HG02840 (cell line): ENCODE measurements at regions not wholly inside any gene's neighbourhood (a gene's known extent, or its start where the extent isn't known, plus 50 kb on each side); places are given as distances from the start of the nearest gene placed in this dataset.

Source experiments
- ATAC-seq: cut with Tn5 transposase; IDR thresholded peaks from one replicate; pipeline ENCODE4 v1.9.1; 2021; ENCODE audit warnings: mild to moderate bottlenecking, moderate library complexity, moderate number of reproducible peaks; ENCODE audit not compliant: unreplicated experiment, low FRiP score

GRCh38 chr5:143761663-143762062, 50.3 kb upstream of the HMHB1 start:
- no peak for ATAC-seq

DNA sequence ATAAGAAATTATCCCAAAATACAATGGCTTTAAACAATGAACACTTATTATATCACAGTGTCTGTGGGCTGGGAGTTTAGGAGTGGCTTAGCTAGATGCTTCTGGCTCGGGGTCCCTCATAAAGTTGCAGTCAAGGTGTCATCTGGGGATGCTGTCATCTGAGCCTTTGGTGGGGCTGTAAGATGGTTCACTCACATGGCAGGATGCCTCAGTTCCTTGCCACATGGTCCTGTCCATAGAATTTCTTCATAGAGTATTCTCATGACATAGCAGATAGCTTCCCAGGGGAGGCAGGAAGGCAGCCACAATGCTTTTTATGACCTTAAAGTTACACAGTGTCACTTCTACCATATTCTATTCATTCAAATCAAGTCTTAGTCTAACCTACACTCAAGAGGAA, 51.2 kb upstream of the HMHB1 start:
- ATAC-seq, result no peak

GRCh38 chr5:143760131-143760505, 51.8 kb upstream of the HMHB1 start:
- peak; percentile 49 for ATAC-seq

GRCh38 chr5:143759396-143760130, 52.4 kb upstream of the HMHB1 start:
- no peak for ATAC-seq

DNA sequence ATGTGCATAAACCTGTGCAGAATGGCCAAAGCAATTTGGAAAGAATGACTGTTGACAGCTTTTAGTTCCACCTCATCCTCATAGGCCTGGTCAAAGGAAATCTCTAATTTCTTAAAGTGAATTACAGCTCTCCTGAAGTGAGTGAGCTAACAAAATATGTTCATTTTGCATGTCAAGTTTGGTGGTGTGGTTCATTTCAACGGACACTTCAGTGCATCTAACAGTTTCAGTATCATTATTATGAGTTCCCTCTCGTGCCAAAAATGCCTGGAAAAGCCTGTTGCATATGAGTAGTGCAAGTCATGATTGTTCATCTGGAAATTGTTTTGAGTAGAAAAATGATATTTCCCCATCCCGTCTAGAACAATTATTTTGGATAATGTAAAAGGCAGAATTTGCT, 53.2 kb upstream of the HMHB1 start:
- ATAC-seq, result no peak

- no peak for ATAC-seq
Observed at GRCh38 chr5:143758015-143758414, 53.9 kb upstream of the HMHB1 start.

DNA sequence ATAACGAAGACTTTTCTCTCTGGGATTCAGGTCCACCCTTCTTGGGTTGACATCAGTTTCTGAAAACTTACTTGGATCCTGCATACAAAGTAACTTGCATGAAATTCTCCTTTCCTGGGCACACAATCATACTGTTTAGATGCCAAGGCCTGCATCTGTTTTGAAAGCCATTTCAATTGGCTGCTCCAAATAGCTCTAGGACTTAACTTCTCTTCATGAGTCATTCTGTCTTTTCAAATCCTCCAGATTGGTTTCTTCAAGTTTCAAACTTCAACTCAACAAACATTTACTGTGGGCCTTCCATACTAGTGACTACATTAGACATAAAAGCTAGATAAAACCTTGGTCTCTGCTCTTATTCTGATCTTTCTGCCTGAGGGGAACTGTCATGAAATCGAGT, 54.8 kb upstream of the HMHB1 start:
- no peak for ATAC-seq

- ATAC-seq, result no peak
Observed at GRCh38 chr5:143755966-143756365, 56.0 kb upstream of the HMHB1 start.

DNA sequence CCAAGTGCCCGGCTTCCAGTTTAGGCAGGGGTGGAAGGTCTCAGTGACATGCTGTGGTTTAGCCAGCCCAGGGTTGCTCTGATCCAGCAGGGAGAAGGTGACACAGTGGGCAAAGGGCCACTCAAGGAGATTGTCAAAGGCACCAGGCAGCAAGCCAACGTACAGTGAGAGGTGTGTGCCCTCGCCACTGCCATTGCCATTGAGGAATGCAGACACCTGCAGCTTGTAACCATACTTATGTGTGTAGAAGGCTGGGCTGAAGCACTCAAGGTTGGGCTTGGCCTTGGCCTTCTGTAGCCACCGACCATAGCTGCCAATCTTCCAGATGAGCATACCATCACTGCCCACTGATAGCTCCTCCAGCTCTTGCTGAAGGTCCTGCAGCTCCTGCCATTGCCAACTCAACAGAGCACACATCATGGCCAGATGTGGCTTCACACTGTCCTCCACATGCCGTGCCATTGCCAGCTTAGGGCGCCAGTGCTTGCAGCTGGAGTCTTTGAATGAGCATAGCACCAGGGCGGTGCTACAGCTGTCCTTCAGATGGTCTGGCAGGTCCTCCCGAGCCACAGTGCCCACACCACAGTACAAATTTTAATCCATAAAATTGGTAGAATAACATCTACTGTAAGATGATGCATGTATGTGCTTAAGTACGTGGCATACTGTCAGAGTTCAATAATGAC, 59.7 kb upstream of the HMHB1 start:
- no peak for ATAC-seq

DNA sequence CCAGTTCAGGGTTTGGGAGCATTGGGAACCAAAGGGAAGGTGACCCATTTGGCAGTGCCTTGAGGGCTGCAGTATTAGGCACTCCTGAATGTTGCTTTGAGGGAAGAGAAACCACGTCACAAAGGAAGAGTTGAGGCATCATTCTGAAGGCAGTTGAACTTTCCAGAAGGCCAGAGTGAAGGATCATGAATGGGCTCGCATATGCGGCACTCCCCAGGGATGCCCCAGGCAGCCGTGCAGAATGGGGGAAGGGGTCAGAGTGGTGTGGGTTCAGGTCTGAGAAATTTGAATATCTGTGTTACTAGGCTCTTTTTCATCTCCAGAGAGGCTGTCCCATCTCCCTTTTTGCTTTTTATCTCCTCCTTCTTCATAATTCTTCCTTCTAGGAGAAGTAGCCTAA, 60.6 kb upstream of the HMHB1 start:
- no peak for ATAC-seq

DNA sequence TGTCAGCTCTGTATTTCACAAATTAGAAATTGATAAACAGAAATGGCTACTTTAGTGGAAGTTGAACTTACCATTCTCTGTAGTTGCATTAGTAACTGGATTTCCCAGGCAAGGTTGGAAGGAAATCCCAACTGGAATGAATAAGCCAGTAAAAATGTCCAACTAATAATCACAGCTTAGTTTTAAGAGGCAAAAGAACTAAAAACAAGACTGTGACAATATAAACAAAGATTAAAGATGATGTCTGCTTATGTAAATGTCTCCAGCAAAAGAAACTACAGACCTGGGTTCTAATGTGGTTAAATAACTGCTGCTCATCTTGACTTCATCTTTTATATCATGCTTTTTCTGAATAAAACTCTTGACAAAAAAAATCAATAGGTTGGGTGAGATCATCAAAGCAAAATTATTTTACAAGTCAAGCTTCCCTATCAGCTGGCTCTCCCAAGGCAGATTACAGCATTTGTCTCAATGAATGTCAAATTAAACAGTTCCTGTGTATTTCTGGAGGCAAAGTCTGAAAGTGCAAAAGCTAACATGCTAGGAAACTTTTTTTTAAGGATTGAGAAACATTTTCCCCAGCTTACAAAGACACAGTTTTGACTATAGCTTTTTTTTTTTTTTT, 62.3 kb upstream of the HMHB1 start:
- no peak for ATAC-seq

- ATAC-seq, result no peak
Observed at GRCh38 chr5:143748516-143748915, 63.4 kb upstream of the HMHB1 start.

DNA sequence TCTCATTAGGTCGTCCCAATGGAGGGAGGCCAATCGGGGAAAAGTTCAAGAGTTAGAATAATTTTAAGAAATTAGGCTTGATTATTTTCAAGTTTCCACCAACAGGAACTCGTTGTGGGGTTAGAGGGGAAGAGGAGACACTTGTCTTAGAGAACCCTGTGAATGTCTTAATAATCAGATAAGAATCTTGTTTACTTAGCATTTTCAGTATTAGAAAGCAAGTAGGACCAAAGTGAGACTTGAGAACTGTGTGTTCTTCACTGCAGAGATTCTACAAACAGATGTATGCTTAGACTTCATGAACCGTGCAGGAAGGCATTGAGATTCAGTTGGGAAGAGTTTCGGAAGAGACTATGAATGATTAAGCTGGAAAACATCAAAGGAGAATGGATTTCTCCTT, 69.0 kb upstream of the HMHB1 start:
- no peak for ATAC-seq

- ATAC-seq, result no peak
Observed at GRCh38 chr5:143741421-143741820, 70.5 kb upstream of the HMHB1 start.

GRCh38 chr5:143740956-143741355, 71.0 kb upstream of the HMHB1 start:
- no peak for ATAC-seq

- ATAC-seq, result no peak
Observed at GRCh38 chr5:143739746-143740145, 72.2 kb upstream of the HMHB1 start.

GRCh38 chr5:143738417-143739401, 73.3 kb upstream of the HMHB1 start:
- ATAC-seq, result no peak

DNA sequence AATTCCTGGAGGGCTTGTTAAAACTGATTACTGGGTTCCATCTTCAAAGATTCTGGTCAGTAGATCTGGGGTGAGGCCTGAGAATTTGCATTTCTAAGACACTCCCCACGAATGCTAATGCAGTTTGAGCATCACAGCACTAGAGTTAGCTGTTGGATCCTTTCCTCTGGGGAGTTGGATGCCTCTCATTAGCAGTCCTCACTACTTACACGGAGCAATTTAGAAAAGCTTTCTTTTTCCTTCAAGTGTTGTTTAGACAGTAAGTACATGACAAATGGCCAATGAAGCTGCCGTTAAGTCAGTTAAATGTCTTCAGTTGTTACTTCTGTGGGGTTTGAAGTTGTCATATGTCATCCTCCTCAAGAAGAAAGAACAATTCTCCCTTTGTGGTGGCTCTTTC, 74.9 kb upstream of the HMHB1 start:
- no peak for ATAC-seq

DNA sequence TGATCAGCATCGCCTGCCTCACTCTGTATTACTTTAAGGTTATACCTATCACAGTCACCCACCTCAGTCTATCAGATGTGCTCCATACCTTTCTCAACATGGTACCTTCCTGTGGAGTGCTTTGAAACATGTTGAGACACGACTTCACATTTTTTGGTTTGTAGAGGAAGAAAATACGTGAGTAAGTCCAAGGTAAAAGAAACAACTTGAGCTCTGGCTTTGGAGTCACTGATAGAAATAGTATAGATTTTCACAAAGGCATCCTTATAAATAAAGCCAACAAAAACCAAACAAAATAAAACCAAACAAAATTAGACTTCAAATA, 77.5 kb upstream of the HMHB1 start:
- ATAC-seq, result no peak

- ATAC-seq, result no peak
Observed at GRCh38 chr5:143733665-143734455, 78.1 kb upstream of the HMHB1 start.
